Peyer's patch (tissue), 4 donors: ENCODE measurements at regions not wholly inside any gene's neighbourhood (a gene's known extent, or its start where the extent isn't known, plus 50 kb on each side); places are given as distances from the start of the nearest gene placed in this dataset.
A peak's percentile ranks its signal among the peaks of the same experiment; 100 is the strongest.

Source experiments
- DNase-seq, 3 donors: peaks; one replicate each; pipeline ENCODE4 v3.0.0-alpha.2; 2017 to 2019
- H3K27ac ChIP-seq, 4 donors: fragments of 200-600 bp; sonication (generic); one replicate each; pipeline ENCODE4 v1.5.1; 2016 to 2019
- H3K27me3 ChIP-seq, 2 donors: fragments of 200-600 bp; sonication (generic); one replicate each; pipeline ENCODE4 v1.5.1; 2019
- H3K36me3 ChIP-seq, 3 donors: fragments of 200-600 bp; sonication (generic); one replicate each; pipeline ENCODE4 v1.5.1; 2016 to 2019
- H3K4me1 ChIP-seq, 4 donors: fragments of 200-600 bp; sonication (generic); one replicate each; pipeline ENCODE4 v1.5.1; 2016 to 2019
- H3K4me3 ChIP-seq, 4 donors: fragments of 200-600 bp; sonication (generic); 1 replicate in 3 of 4; 2 replicates in 1 of 4; pipeline ENCODE4 v1.5.1; 2016 to 2019; ENCODE audit warnings: mild to moderate bottlenecking in 1 of 4
- H3K9me3 ChIP-seq, 4 donors: fragments of 200-600 bp; sonication (generic); one replicate each; pipeline ENCODE4 v1.5.1; 2016 to 2019; ENCODE audit warnings: mild to moderate bottlenecking in 1 of 4
- CTCF ChIP-seq, 6 experiments: fragments of 450-650 bp in 4 of 6; fragments of 200-600 bp in 2 of 6; sonication (generic) in 1 of 6; IDR thresholded peaks; one replicate each; pipeline ENCODE4 v1.5.1; 2017 to 2019; ENCODE audit warnings: antibody characterized with exemption in 6 of 6, mild to moderate bottlenecking in 3 of 6, moderate library complexity in 1 of 6
- POLR2A ChIP-seq, 2 donors: fragments of 450-650 bp; IDR thresholded peaks; one replicate each; pipeline ENCODE4 v1.5.1; 2017; ENCODE audit warnings: antibody characterized with exemption in 2 of 2, mild to moderate bottlenecking in 2 of 2, moderate library complexity in 2 of 2

GRCh38 chr13:33490461-33491327 is 205.1 kb upstream of the STARD13 start:
- DNase-seq: no peak
- Histone ChIP-seq H3K9me3 (no peaks in the 10 kb centered on the region), H3K27ac (no peak overlapping the region), H3K27me3 (no peaks in the 10 kb centered on the region), H3K36me3 (no peaks in the 10 kb centered on the region), H3K4me1 (peaks cover 0 to 2% (median 0%) of the 10 kb centered on the region in 4 donors), H3K4me3 (no peak overlapping the region)
- TF ChIP-seq POLR2A (IDR thresholded peaks at IDR 0.05) (no peak), CTCF (IDR thresholded peaks at IDR 0.05) (no peak)

- Histone ChIP-seq H3K9me3 (no peaks in the 10 kb centered on the region), H3K36me3 (no peaks in the 10 kb centered on the region), H3K4me3 (no peak overlapping the region), H3K4me1 (peaks cover 0 to 2% (median 0%) of the 10 kb centered on the region in 4 donors), H3K27ac (no peak overlapping the region), H3K27me3 (no peaks in the 10 kb centered on the region)
- TF ChIP-seq POLR2A (IDR thresholded peaks at IDR 0.05) (no peak), CTCF (IDR thresholded peaks at IDR 0.05) (no peak)
- no peak for DNase-seq
Observed at GRCh38 chr13:33493672-33494365, 208.3 kb upstream of the STARD13 start.

- peaks cover 0 to 2% (median 0%) of the 10 kb centered on the region in 4 donors for H3K4me1 ChIP-seq
- no peak overlapping the region for H3K4me3 ChIP-seq
- peak overlapping the region in 1 of 4 donors; percentile 13 for H3K27ac ChIP-seq
- DNase-seq: no peak
- H3K27me3 ChIP-seq: no peaks in the 10 kb centered on the region
- no peaks in the 10 kb centered on the region for H3K9me3 ChIP-seq
- TF ChIP-seq POLR2A (IDR thresholded peaks at IDR 0.05) (no peak), CTCF (IDR thresholded peaks at IDR 0.05) (no peak)
- no peaks in the 10 kb centered on the region for H3K36me3 ChIP-seq
Observed at GRCh38 chr13:33494596-33495204, 209.1 kb upstream of the STARD13 start.

- Histone ChIP-seq H3K27ac (no peak overlapping the region), H3K27me3 (no peaks in the 10 kb centered on the region), H3K36me3 (no peaks in the 10 kb centered on the region), H3K4me3 (no peak overlapping the region), H3K9me3 (no peaks in the 10 kb centered on the region), H3K4me1 (peaks cover 0 to 2% (median 0%) of the 10 kb centered on the region in 4 donors)
- no peak for DNase-seq
- no peak for TF ChIP-seq POLR2A (IDR thresholded peaks at IDR 0.05)
- no peak for TF ChIP-seq CTCF (IDR thresholded peaks at IDR 0.05)
Observed at GRCh38 chr13:33496336-33496735, 210.8 kb upstream of the STARD13 start.

- Histone ChIP-seq H3K27ac (peak overlapping the region in 1 of 4 donors; percentile 21), H3K4me3 (no peak overlapping the region), H3K9me3 (no peaks in the 10 kb centered on the region), H3K27me3 (no peaks in the 10 kb centered on the region), H3K4me1 (peaks cover 0 to 2% (median 0%) of the 10 kb centered on the region in 4 donors), H3K36me3 (no peaks in the 10 kb centered on the region)
- no peak for DNase-seq
- TF ChIP-seq CTCF (IDR thresholded peaks at IDR 0.05) (no peak), POLR2A (IDR thresholded peaks at IDR 0.05) (no peak)
Observed at GRCh38 chr13:33497146-33497845, 211.7 kb upstream of the STARD13 start.
